GM12878 (cell line): ENCODE measurements at regions not wholly inside any gene's neighbourhood (a gene's known extent, or its start where the extent isn't known, plus 50 kb on each side); places are given as distances from the start of the nearest gene placed in this dataset.

ENCODE experiments used
- ATAC-seq: fragments of 200-7000 bp; cut with Tn5 transposase; 3 replicates; pipeline ENCODE4 v1.9.1; 2020; ENCODE audit warnings: mild to moderate bottlenecking, moderate library complexity
- BruUV-seq: library from RNA; stranded (reverse); fragments of 400-500 nt; replicated peaks from 2 replicates; lab custom pipeline; 2021; lab: Mats Ljungman, UMichigan
- CTCF ChIA-PET: fragments of 300-600 bp; sonication (Branson Sonifier 250); formaldehyde crosslinking; extraction: SDS; loops from one replicate; lab custom pipeline; 2021; ENCODE audit warnings: inconsistent platforms; lab: Yijun Ruan, JAX
- POLR2A ChIA-PET: fragments of 350-600 bp; formaldehyde crosslinking; extraction: SDS; loops from one replicate; lab custom pipeline; 2021; ENCODE audit warnings: inconsistent platforms; lab: Charles Lee
- RAD21 ChIA-PET: fragments of 300-600 bp; sonication (Branson Sonifier 250); formaldehyde crosslinking; loops from one replicate; lab custom pipeline; 2023; ENCODE audit warnings: antibody characterized with exemption; ENCODE audit not compliant: unreplicated experiment; lab: Charles Lee
- SMC1A ChIA-PET: fragments of 300-600 bp; sonication (Branson Sonifier 250); formaldehyde crosslinking; loops from one replicate; lab custom pipeline; 2023; ENCODE audit not compliant: unreplicated experiment, uncharacterized antibody; lab: Charles Lee
- DNase-seq: peaks from one replicate; pipeline ENCODE4 v3.0.0-alpha.2; 2011; ENCODE audit warnings: low read depth, low spot score
- FAIRE-seq: peaks from 3 replicates; lab custom pipeline; 2011; peaks lifted over from hg19 to GRCh38; lab: Jason Lieb, UNC
- H2AFZ ChIP-seq: 2 replicates; pipeline ENCODE4 v1.6.0; 2011; ENCODE audit warnings: low read depth, low read length, control low read depth; ENCODE audit not compliant: control insufficient read depth
- H3K27ac ChIP-seq: 2 replicates; pipeline ENCODE4 v1.5.1; 2011; ENCODE audit warnings: control low read depth; ENCODE audit not compliant: control insufficient read depth, insufficient read depth
- H3K27me3 ChIP-seq, 2 experiments: replicated peaks in 1 of 2; 2 replicates each; pipeline versions ENCODE4 v1.6.0 to v1.6.1; 2011; ENCODE audit warnings: low read length in 1 of 2; ENCODE audit not compliant: control insufficient read depth in 2 of 2, insufficient read depth in 2 of 2
- H3K36me3 ChIP-seq, 2 experiments: 2 replicates each; pipeline ENCODE4 v1.5.1; 2011; ENCODE audit warnings: low read length in 1 of 2; ENCODE audit not compliant: control insufficient read depth in 2 of 2, insufficient read depth in 2 of 2
- H3K4me1 ChIP-seq: 2 replicates; pipeline ENCODE4 v1.6.1; 2011; ENCODE audit warnings: mild to moderate bottlenecking, low read length, moderate library complexity, mixed read lengths; ENCODE audit not compliant: control insufficient read depth, insufficient read depth
- H3K4me2 ChIP-seq: 2 replicates; pipeline ENCODE4 v1.6.0; 2011; ENCODE audit warnings: control low read depth; ENCODE audit not compliant: control insufficient read depth, insufficient read depth
- H3K4me3 ChIP-seq: fragments of 200-600 bp; sonication (generic); 2 replicates; pipeline ENCODE4 v1.5.1; 2016
- H3K79me2 ChIP-seq: 2 replicates; pipeline ENCODE4 v1.6.0; 2011; ENCODE audit warnings: low read length; ENCODE audit not compliant: control insufficient read depth, insufficient read depth
- H3K9ac ChIP-seq: 2 replicates; pipeline ENCODE4 v1.8.0; 2011; ENCODE audit warnings: low read length, control low read depth, mixed read lengths; ENCODE audit not compliant: control insufficient read depth, insufficient read depth
- H3K9me3 ChIP-seq: replicated peaks from 3 replicates; pipeline ENCODE4 v1.5.1; 2011; ENCODE audit warnings: mild to moderate bottlenecking, low read length; ENCODE audit not compliant: control insufficient read depth, insufficient read depth
- H4K20me1 ChIP-seq: 2 replicates; pipeline ENCODE4 v1.6.0; 2011; ENCODE audit not compliant: control insufficient read depth, insufficient read depth
- ATF3 ChIP-seq: IDR thresholded peaks from 2 replicates; pipeline ENCODE4 v1.6.1; 2011; ENCODE audit warnings: low read depth, mild to moderate bottlenecking, low read length, moderate library complexity, borderline replicate concordance; ENCODE audit errors: extremely low read depth
- CHD4 ChIP-seq: fragments of 200-600 bp; sonication (generic); IDR thresholded peaks from 2 replicates; pipeline ENCODE4 v1.6.1; 2016; ENCODE audit warnings: mild to moderate bottlenecking
- CREM ChIP-seq: IDR thresholded peaks from 2 replicates; pipeline ENCODE4 v1.6.1; 2014; ENCODE audit warnings: antibody characterized with exemption, low read depth
- DPF2 ChIP-seq: fragments of 450-650 bp; IDR thresholded peaks from 2 replicates; pipeline ENCODE4 v1.6.1; 2017; ENCODE audit warnings: mild to moderate bottlenecking
- HDAC2 ChIP-seq: fragments of 200-600 bp; sonication (generic); IDR thresholded peaks from 2 replicates; pipeline ENCODE4 v1.6.1; 2017
- IKZF2 ChIP-seq, 2 experiments: fragments of 450-650 bp; IDR thresholded peaks; 2 replicates each; pipeline ENCODE4 v1.6.1; 2017; ENCODE audit warnings: mild to moderate bottlenecking in 2 of 2, moderate library complexity in 2 of 2
- KAT2A ChIP-seq: conservative IDR thresholded peaks from 2 replicates; pipeline ENCODE4 v1.6.1; 2011; ENCODE audit warnings: low read depth, low read length; ENCODE audit not compliant: control insufficient read depth
- MTA2 ChIP-seq: fragments of 450-650 bp; IDR thresholded peaks from 2 replicates; pipeline ENCODE4 v1.6.1; 2016; ENCODE audit warnings: low read depth, mild to moderate bottlenecking, moderate library complexity
- MXI1 ChIP-seq: fragments of 150-350 bp; IDR thresholded peaks from 2 replicates; pipeline ENCODE4 v1.6.1; 2011; ENCODE audit warnings: low read depth, mild to moderate bottlenecking, inconsistent platforms, low read length, improper control_type of control experiment
- MYC ChIP-seq: IDR thresholded peaks from 2 replicates; pipeline ENCODE4 v1.6.1; 2011; ENCODE audit warnings: mild to moderate bottlenecking, low read length, moderate library complexity, inconsistent platforms; ENCODE audit not compliant: insufficient read depth, insufficient replicate concordance, insufficient read length, severe bottlenecking
- SIX5 ChIP-seq: IDR thresholded peaks from 2 replicates; pipeline ENCODE4 v1.6.1; 2011; ENCODE audit warnings: mild to moderate bottlenecking, low read depth, low read length, moderate library complexity; ENCODE audit not compliant: severe bottlenecking
- SMAD1 ChIP-seq: fragments of 450-650 bp; IDR thresholded peaks from 2 replicates; pipeline ENCODE4 v1.6.1; 2018; ENCODE audit warnings: mild to moderate bottlenecking, low read depth; ENCODE audit not compliant: partially characterized antibody
- SMARCA5 ChIP-seq: fragments of 450-650 bp; IDR thresholded peaks from 2 replicates; pipeline ENCODE4 v1.6.1; 2017; ENCODE audit warnings: mild to moderate bottlenecking
- SREBF2 ChIP-seq: IDR thresholded peaks from 2 replicates; pipeline ENCODE4 v1.6.1; 2012; ENCODE audit warnings: mild to moderate bottlenecking, low read length
- STAT3 ChIP-seq: IDR thresholded peaks from 2 replicates; pipeline ENCODE4 v1.6.1; 2011; ENCODE audit warnings: low read depth, low read length, improper control_type of control experiment
- YY1 ChIP-seq: IDR thresholded peaks from 2 replicates; pipeline ENCODE4 v1.6.1; 2011; ENCODE audit warnings: low read depth, mild to moderate bottlenecking, low read length
- WGBS: methylation state at CpG from one replicate; pipeline ENCODE4 v1.1.6; 2016; ENCODE audit warnings: low lambda C conversion rate; ENCODE audit not compliant: insufficient replicate concordance, insufficient coverage; ENCODE audit errors: missing lambda C conversion rate; 5-methylcytosine and 5-hydroxymethylcytosine counted together
- in situ Hi-C: fragments of 300-500 bp; cut with MboI; formaldehyde crosslinking; loops from 9 replicates; pipeline ENCODE4 v1.14.3; 2018; ENCODE audit warnings: mixed read lengths
- intact Hi-C: fragments of 100-400 bp; cut with micrococcal nuclease; formaldehyde crosslinking; loops from one replicate; pipeline ENCODE4 v1.14.2; 2022; ENCODE audit not compliant: unreplicated experiment

- no peaks in the 10 kb centered on the region for H3K79me2 ChIP-seq
- SMC1A ChIA-PET: interaction anchor here (0.8 to 10.1 kb wide), 35 partner anchors 8 to 309 kb away, joined by 3 to 143 read pairs (median 4); partner anchors contain the start of gene IRF2BP2
- FAIRE-seq: no peak
- H3K4me1 ChIP-seq: peaks cover 37% of the 10 kb centered on the region
- H3K9ac ChIP-seq: no peak overlapping the region
- 97% methylated on average over 9 of the region's 9 CpGs for WGBS
- TF ChIP-seq YY1 (peak; percentile 44; the same call in 1 of the 2 replicates), SMAD1 (no peak)
- TF ChIP-seq, all 136 proteins: peak for 1
- Histone ChIP-seq H3K4me2 (0 out of 2 replicates have a peak overlapping the region, but pooled peaks have one; percentile 46), H2AFZ (no peak overlapping the region), H4K20me1 (no peaks in the 10 kb centered on the region), H3K4me3 (peak overlapping the region; percentile 4; the same call in 1 of the 2 replicates), H3K27ac (peak overlapping the region; percentile 89), H3K9me3 (no peaks in the 10 kb centered on the region; the same call in 1 of the 3 replicates), H3K27me3 (no peaks in the 10 kb centered on the region), H3K36me3 (no peaks in the 10 kb centered on the region)
- RAD21 ChIA-PET: interaction anchor here (0.5 to 13.1 kb wide), 32 partner anchors 14 to 350 kb away, joined by 3 to 155 read pairs (median 6); partner anchors contain the start of gene IRF2BP2
- intact Hi-C loops (no loop called here), in situ Hi-C loops (no loop called here)
- no TSS peak for BruUV-seq
- ATAC-seq: no peak
- DNase-seq: no peak
- POLR2A ChIA-PET: interaction anchor here (1.0 to 2.7 kb wide), 11 partner anchors 43 to 271 kb away, joined by 3 to 36 read pairs (median 6); no protein-coding TSS in a partner anchor
- CTCF ChIA-PET: interaction anchor here (0.6 to 3.5 kb wide), 14 partner anchors 10 to 384 kb away, joined by 3 to 21 read pairs (median 4); no protein-coding TSS in a partner anchor
These were observed 161.1 kb upstream of the IRF2BP2 start for GRCh38 chr1:234770924-234771540.

DNA sequence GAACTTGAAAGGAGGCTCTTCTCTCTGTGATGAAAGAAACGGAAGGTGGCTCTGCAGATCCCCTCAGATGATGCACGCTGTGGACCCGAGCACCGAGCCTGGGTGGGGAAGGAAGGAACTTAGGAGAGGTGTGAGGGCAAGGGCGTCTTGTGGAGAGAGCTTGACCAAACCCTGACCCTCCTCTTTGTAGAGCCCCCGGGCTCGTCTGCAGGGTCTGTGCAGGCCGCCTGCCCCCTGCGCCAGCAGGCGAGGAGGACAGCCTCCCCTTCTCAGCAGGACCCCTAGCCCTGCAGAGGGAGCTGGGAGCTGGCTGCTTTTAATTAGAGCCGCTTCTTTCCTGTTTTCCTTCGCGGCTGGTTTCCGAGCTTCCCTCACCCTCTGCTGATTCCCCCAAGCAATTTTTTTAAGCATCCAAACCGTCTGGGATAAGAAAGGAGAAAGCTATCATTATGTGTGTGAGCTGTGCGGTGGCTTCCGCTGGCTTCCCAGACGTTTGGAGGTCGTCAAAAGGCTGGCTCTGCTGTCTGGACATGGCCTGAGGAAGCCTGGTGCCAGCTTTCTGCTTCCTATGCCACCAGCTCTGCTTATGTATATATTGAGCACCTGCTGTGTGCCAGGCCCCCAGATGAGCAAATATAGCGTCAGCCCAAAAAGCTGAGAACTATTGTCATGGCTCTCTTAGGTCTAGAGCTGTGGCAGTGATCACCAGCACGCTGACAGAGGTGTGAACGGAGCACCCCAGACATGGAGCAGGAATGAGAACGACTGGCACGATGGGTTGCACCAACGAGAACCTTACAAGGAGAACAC lies 160.2 kb upstream of the IRF2BP2 start:
- Histone ChIP-seq H3K9ac (no peak overlapping the region), H3K4me1 (peaks cover 37% of the 10 kb centered on the region), H4K20me1 (no peaks in the 10 kb centered on the region), H2AFZ (no peak overlapping the region), H3K36me3 (no peaks in the 10 kb centered on the region), H3K4me3 (no peak overlapping the region), H3K27ac (no peak overlapping the region), H3K27me3 (no peaks in the 10 kb centered on the region), H3K79me2 (no peaks in the 10 kb centered on the region), H3K4me2 (no peak overlapping the region), H3K9me3 (no peaks in the 10 kb centered on the region; the same call in 1 of the 3 replicates)
- no TSS peak for BruUV-seq
- RAD21 ChIA-PET: interaction anchor here (1.0 to 13.1 kb wide), 14 partner anchors 13 to 314 kb away, joined by 3 to 155 read pairs (median 8); partner anchors contain the start of gene IRF2BP2
- FAIRE-seq: no peak
- ATAC-seq: no peak
- TF ChIP-seq HDAC2 (no peak), MXI1 (no peak), MTA2 (no peak), STAT3 (no peak), SIX5 (no peak), MYC (no peak), IKZF2 (IDR thresholded peaks at IDR 0.05) (no peak), DPF2 (no peak), KAT2A (no peak), YY1 (no peak), SREBF2 (no peak), ATF3 (no peak), CREM (no peak), SMARCA5 (no peak), CHD4 (no peak)
- CTCF ChIA-PET: interaction anchor here (0.5 to 2.0 kb wide), 5 partner anchors 46 to 187 kb away, joined by 3 to 7 read pairs (median 4); no protein-coding TSS in a partner anchor
- intact Hi-C loops: no loop called here
- POLR2A ChIA-PET: interaction anchor here (1.6 to 1.8 kb wide), 3 partner anchors 42 to 246 kb away, joined by 3 to 8 read pairs (median 6); no protein-coding TSS in a partner anchor
- 93% methylated on average over 25 of the region's 25 CpGs for WGBS
- SMC1A ChIA-PET: interaction anchor here (0.9 to 10.1 kb wide), 14 partner anchors 19 to 270 kb away, joined by 3 to 143 read pairs (median 4); partner anchors contain the start of gene IRF2BP2
- in situ Hi-C loops: no loop called here
- no peak for DNase-seq
